Heart left ventricle (tissue), 16 donors: ENCODE measurements at regions not wholly inside any gene's neighbourhood (a gene's known extent, or its start where the extent isn't known, plus 50 kb on each side); places are given as distances from the start of the nearest gene placed in this dataset.

Experiments used
- ATAC-seq, 4 donors: fragments of 200-7000 bp; cut with Tn5 transposase; one replicate each; pipeline ENCODE4 v1.9.1; 2020 to 2022; ENCODE audit warnings: moderate library complexity in 4 of 4, mild to moderate bottlenecking in 3 of 4, moderate number of reproducible peaks in 1 of 4
- DNase-seq, 5 donors: peaks; one replicate each; pipeline ENCODE4 v3.0.0-alpha.2; 2020
- H3K27ac ChIP-seq, 12 donors: fragments of 200-600 bp; sonication (generic) in 4 of 12; one replicate each; pipeline versions ENCODE4 v1.5.0 to v1.8.0; 2016 to 2022; ENCODE audit warnings: mild to moderate bottlenecking in 2 of 12
- H3K27me3 ChIP-seq, 9 donors: fragments of 200-600 bp; sonication (generic) in 2 of 9; one replicate each; pipeline versions ENCODE4 v1.5.1 to v1.8.0; 2016 to 2022; ENCODE audit warnings: mild to moderate bottlenecking in 3 of 9
- H3K36me3 ChIP-seq, 9 donors: fragments of 200-600 bp; sonication (generic) in 2 of 9; one replicate each; pipeline versions ENCODE4 v1.5.0 to v1.8.0; 2018 to 2022; ENCODE audit warnings: mild to moderate bottlenecking in 2 of 9
- H3K4me1 ChIP-seq, 12 donors: fragments of 200-600 bp; sonication (generic) in 4 of 12; one replicate each; pipeline versions ENCODE4 v1.5.0 to v1.8.0; 2016 to 2022; ENCODE audit warnings: mild to moderate bottlenecking in 3 of 12
- H3K4me3 ChIP-seq, 12 donors: fragments of 200-600 bp; sonication (generic) in 4 of 12; one replicate each; pipeline versions ENCODE4 v1.5.0 to v1.8.0; 2017 to 2022; ENCODE audit warnings: mild to moderate bottlenecking in 9 of 12, moderate library complexity in 4 of 12
- H3K9me3 ChIP-seq, 12 donors: fragments of 200-600 bp; sonication (generic) in 4 of 12; one replicate each; pipeline versions ENCODE4 v1.5.0 to v1.8.0; 2016 to 2022; ENCODE audit warnings: mild to moderate bottlenecking in 1 of 12
- POLR2A ChIP-seq, 2 donors: fragments of 450-650 bp; IDR thresholded peaks; one replicate each; pipeline ENCODE4 v1.6.1; 2017; ENCODE audit warnings: antibody characterized with exemption in 2 of 2, mild to moderate bottlenecking in 2 of 2, moderate library complexity in 2 of 2
- WGBS, 4 donors: extraction: QIAGEN DNeasy Blood & Tissue Kit in 2 of 4; methylation state at CpG; one replicate each; pipeline versions ENCODE4 v1.1.5 to v1.1.7; 2013 to 2018; 5-methylcytosine and 5-hydroxymethylcytosine counted together
- intact Hi-C, 10 donors: fragments of 100-400 bp; cut with DNase I; formaldehyde crosslinking; loops; one replicate each; pipeline versions ENCODE4 v1.11.1 to v1.14.2; 2022
- TF ChIP-seq, protein P1 (sequence below), 12 donors: fragments of 200-600 bp; sonication (generic) in 4 of 12; IDR thresholded peaks; one replicate each; pipeline versions ENCODE4 v1.5.0 to v1.8.0; 2018 to 2022; ENCODE audit warnings: antibody characterized with exemption in 12 of 12, mild to moderate bottlenecking in 5 of 12
- donor health status: ischemic (EF 13 %, LVEDD 7.1; RV severe dilation, severe dysfunction).
- donor health status: healthy with polysubstance abuse.
- donor health status: DM: no; HTN: yes; CAD: no.
- donor health status: DM: no; HTN: no; CAD: no.
- donor health status: ischemic (EF 25% LVEDD 6.9; RV normal size, moderate dysfunction).
- donor health status: ischemic (EF 25% LVEDD 5.7; RV mildly dilated, moderate dysfunction).
- donor health status: healthy.
- donor health status: DM: yes; HTN: yes; CAD: no.
- donor health status: ischemic (EF 35%, LVEDD 5.7; RV mildly dilated, moderate dysfunction).
- donor health status: nonischemic (EF 11% LVEDD 7.7; RV severe dilation, severe dysfunction).
- donor health status: DM: yes; HTN: yes; CAD: no.
- donor health status: PGD.
- donor health status: ischemic (EF 29% LVEDD 5.4; RV normal size, mild dysfunction).
- donor health status: nonischemic (EF 23%, LVEDD 6.1; RV moderate dilation, normal function).

DNA sequence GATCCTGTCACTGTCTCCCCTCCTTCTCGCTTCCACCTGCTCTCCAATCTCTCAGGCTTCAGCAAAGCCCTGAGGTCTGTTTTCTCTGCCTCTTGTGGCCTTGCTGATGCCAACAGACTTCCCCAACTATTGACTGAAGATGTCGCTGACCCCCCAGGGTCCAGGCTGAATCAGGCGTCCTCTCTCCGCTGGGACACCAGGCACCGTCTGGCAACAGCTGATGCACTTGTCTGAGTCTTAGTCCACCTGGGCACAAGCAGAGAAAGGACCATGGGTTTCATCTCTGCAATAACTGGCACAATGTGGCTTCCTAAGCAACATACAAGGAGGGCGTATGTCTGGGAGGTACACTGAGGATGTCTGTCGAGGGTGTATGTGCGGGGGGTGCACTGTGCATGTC lies 248.7 kb upstream of the MYT1L start:
- Histone ChIP-seq H3K4me3 (no peak overlapping the region), H3K27me3 (peaks cover 0 to 3% (median 0%) of the 10 kb centered on the region in 9 donors), H3K9me3 (peaks cover 0 to 3% (median 0%) of the 10 kb centered on the region in 12 donors), H3K4me1 (no peaks in the 10 kb centered on the region), H3K36me3 (no peaks in the 10 kb centered on the region), H3K27ac (no peak overlapping the region)
- intact Hi-C loops, result no loop called here
- DNase-seq, result no peak
- ATAC-seq, result no peak
- TF ChIP-seq POLR2A (IDR thresholded peaks at IDR 0.05), result no peak
- TF ChIP-seq, protein P1, sequence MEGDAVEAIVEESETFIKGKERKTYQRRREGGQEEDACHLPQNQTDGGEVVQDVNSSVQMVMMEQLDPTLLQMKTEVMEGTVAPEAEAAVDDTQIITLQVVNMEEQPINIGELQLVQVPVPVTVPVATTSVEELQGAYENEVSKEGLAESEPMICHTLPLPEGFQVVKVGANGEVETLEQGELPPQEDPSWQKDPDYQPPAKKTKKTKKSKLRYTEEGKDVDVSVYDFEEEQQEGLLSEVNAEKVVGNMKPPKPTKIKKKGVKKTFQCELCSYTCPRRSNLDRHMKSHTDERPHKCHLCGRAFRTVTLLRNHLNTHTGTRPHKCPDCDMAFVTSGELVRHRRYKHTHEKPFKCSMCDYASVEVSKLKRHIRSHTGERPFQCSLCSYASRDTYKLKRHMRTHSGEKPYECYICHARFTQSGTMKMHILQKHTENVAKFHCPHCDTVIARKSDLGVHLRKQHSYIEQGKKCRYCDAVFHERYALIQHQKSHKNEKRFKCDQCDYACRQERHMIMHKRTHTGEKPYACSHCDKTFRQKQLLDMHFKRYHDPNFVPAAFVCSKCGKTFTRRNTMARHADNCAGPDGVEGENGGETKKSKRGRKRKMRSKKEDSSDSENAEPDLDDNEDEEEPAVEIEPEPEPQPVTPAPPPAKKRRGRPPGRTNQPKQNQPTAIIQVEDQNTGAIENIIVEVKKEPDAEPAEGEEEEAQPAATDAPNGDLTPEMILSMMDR (IDR thresholded peaks at IDR 0.05), result no peak
- WGBS, 4 donors, result 60 to 79% (median 76%) methylated on average over 8 of the region's 8 CpGs

DNA sequence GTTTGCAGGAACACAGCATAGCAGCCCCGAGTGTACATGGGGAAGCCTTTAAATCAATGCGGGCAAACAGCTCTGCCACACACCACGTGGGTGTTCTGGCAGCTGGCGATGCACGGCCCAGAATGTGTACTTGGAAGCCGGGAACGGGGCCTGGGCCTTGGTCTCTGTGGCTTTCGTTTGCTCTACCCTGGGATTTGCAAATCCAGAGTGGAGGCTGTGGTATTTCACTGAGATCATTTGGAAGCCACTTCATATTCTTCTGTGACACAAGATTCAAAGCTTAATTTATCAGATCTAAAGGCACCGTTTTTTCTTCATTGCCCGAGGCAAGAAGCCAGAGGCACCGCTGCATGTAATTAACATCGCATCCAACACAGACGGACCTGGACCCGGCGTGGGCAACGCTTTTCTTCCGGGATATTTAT lies 246.3 kb upstream of the MYT1L start:
- Histone ChIP-seq H3K36me3 (no peaks in the 10 kb centered on the region), H3K4me1 (no peaks in the 10 kb centered on the region), H3K27ac (no peak overlapping the region), H3K4me3 (no peak overlapping the region), H3K27me3 (no peaks in the 10 kb centered on the region), H3K9me3 (no peaks in the 10 kb centered on the region)
- intact Hi-C loops, result no loop called here
- TF ChIP-seq, protein P1 (IDR thresholded peaks at IDR 0.05), result no peak
- no peak for TF ChIP-seq POLR2A (IDR thresholded peaks at IDR 0.05)
- DNase-seq (no peak), ATAC-seq (no peak)
- WGBS, 4 donors, result 73 to 82% (median 80%) methylated on average over 14 to 17 of the region's 17 CpGs

DNA sequence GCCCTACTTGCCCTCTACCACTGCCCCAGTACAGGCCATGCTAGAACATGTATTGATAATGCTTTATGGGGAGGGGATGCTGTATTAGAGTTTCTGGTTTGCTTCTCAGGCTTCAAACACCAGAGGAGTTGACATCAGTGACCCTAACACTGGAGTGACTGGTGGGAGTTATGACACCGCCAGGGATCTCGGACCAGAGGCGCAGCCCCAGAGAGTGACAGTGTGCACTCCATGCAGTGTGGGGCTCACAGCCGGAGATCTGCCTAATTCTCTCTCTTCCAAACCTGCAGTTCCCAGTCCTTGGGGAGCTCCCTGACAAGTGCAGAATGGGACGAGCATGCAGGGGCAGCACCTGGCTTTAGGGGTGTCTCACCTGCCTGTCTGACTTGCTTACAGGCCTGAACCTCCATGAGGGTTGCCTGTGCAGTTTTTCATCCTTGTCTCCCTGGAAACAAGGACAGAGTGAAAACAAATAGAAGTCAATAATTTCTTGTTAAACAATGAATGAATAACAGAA lies 244.9 kb upstream of the MYT1L start:
- 78 to 88% (median 84%) methylated on average over 5 of the region's 5 CpGs for WGBS, 4 donors
- ATAC-seq (no peak), DNase-seq (no peak)
- H3K36me3 ChIP-seq, result no peaks in the 10 kb centered on the region
- intact Hi-C loops, result no loop called here
- TF ChIP-seq POLR2A (IDR thresholded peaks at IDR 0.05), result no peak
- TF ChIP-seq, protein P1 (IDR thresholded peaks at IDR 0.05), result no peak
- H3K27ac ChIP-seq, result no peak overlapping the region
- H3K4me1 ChIP-seq, result no peaks in the 10 kb centered on the region
- peaks cover 0 to 5% (median 0%) of the 10 kb centered on the region in 9 donors for H3K27me3 ChIP-seq
- H3K9me3 ChIP-seq, result no peaks in the 10 kb centered on the region
- no peak overlapping the region for H3K4me3 ChIP-seq

DNA sequence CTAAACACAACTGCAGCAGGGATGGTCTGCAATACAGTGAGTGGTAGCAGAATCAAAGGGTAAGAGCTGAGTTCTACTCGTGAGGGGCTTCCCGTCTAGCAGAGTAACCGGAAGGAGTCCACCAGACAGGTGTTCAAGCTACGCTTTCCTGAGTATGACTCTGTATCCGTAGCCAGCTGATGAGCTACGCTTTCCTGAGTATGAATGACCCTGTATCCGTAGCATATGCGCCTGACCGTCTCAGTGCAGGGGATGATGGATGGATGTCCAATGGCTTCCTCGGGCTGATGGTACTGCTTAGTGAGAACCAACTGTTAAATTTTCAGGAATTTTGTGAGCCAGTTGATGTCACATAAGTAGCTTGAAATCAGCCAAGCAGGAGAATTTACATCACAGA lies 244.1 kb upstream of the MYT1L start:
- H3K36me3 ChIP-seq, result no peaks in the 10 kb centered on the region
- no peaks in the 10 kb centered on the region for H3K4me1 ChIP-seq
- no peak for ATAC-seq
- no peak overlapping the region for H3K4me3 ChIP-seq
- H3K9me3 ChIP-seq, result no peaks in the 10 kb centered on the region
- intact Hi-C loops, result no loop called here
- 86 to 92% (median 88%) methylated on average over 7 to 10 of the region's 10 CpGs for WGBS, 4 donors
- no peak overlapping the region for H3K27ac ChIP-seq
- H3K27me3 ChIP-seq, result peaks cover 0 to 6% (median 0%) of the 10 kb centered on the region in 9 donors
- TF ChIP-seq POLR2A (IDR thresholded peaks at IDR 0.05), result no peak
- TF ChIP-seq, protein P1 (IDR thresholded peaks at IDR 0.05), result no peak
- DNase-seq, result no peak
